ENCODE measurements at regions not wholly inside any gene's neighbourhood (a gene's known extent, or its start where the extent isn't known, plus 50 kb on each side); places are given as distances from the start of the nearest gene placed in this dataset.
"Not testable (repeated sequence)": the region's sequence is repeated elsewhere in the genome, so short reads cannot be mapped to it uniquely, and the experiment has no call there.

DNA sequence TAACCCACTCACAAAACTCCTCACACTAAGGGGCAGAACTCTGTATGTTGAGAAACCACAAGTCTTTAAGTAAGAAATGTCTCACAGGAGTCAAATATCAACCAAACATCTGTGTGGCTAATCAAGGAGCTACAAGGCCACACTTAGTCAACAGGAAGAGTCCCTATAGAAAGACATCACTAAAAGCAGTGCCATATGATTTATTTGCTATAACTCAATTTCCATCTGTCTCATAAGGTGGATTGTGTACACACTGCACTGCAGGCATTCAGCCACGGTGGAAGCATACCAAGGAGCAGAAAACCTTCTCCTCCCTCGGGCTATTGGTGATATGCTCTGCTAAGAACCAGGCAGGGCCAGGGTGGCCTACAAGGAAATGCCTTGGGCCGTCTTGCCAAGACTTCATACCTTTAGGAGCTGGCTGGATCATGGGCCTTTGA lies 197.6 kb upstream of the CFAP20DC start:
- DNase-seq = no peak

DNA sequence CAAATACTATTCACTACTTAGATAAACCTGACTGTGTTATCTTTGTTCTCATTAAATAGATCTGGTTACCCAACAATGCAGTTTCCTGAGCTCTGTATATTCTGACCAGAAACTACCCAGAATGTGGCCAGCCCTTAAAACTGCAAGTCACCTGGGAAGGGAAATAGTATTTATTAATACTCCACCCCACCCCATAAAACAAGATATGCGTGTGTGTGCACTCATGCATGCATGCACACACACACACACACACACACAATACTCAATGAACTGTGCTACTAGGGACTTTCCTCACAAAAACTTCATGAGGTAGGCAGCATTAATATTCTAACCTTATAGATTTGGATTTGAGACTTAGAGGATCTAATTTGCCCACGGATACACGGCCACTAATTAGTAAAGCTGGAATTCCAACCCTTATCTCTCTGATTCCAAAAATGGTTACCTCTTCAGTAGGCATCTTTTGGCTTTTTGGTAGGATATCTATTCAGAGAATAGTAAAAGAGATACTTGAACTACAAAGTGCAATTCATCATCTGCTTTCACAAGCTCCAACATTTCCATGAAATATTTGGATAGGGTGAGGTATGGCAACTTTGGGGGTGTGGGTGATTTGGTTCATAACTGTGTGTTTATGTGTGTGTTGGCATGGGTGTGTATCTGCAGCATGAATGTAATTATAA lies 197.0 kb upstream of the CFAP20DC start:
- DNase-seq = no peak

DNA sequence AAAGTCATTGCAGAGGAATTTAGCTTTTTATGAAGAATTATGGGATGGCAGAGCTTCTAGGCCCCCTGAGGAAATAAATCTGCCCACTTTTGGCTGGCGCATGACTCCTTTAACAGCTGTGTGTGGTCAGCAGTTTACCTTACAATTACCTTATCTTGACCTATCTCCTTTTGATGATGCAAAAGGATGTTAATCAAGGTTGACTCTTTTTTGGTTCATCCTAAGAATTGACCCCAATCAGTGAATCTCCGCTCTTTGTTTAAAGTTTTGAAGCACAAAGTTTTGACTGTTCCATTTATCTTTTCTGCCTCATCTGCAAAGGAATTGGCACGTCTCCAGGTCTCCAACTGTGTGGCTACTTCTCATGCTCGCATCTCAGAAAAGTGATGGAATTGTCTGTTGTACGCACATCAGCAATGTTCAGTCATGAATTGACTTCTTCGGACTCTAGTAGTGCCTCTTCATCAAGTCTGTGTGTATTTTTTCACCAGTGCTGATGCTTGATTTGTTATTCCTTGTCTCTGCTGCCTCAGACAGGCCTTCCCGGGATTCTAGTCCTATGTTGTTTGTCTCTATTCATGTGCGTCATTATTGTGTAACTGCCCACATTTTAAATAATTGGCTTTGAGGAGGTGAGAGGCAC lies 196.2 kb upstream of the CFAP20DC start:
- no peak for DNase-seq

DNA sequence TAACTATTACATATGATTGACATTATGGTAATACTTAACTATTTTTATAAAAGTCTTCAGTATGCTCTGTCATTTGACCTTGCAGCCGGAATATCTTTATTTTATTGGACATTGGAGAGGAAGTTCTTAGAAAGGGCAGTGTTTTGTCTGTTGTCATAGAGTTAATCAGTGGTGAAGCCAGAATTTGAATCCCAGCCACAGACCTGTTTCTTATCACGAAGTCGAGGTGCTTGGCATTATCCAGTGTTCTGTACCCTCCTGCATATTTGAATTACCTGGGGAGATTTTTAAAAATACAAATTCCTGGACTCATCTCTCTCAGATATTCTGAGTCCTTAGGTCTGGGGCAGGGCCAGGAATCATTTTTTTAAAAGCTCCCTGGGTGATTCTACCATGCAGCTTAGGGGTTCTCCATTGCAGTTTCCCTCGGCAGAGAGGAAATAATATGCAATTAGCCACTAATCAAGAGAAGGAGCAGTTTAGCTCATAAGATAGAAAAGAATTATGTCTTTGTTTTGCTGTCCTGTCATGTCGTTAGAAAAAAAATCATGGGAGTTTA lies 195.6 kb upstream of the CFAP20DC start:
- no peak for DNase-seq

DNA sequence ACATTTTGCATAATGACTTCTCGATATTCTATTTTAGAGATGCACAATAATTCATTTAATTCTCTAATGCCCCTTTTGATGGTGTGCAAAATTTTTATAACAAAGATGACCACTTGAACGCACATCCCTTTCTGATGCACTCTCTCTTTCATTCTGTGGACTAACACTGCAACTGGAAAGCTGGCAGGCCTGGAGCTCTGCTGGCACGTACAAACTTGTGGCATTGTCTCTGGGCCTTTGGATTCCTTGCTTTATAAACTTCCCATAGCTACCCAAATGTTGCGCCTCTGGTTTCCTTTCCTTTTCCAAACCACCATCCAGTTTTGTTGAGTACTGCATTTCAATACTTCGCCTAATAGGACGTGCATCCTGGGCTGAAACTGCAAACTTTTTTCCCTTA lies 194.5 kb upstream of the CFAP20DC start:
- no peak for DNase-seq

DNA sequence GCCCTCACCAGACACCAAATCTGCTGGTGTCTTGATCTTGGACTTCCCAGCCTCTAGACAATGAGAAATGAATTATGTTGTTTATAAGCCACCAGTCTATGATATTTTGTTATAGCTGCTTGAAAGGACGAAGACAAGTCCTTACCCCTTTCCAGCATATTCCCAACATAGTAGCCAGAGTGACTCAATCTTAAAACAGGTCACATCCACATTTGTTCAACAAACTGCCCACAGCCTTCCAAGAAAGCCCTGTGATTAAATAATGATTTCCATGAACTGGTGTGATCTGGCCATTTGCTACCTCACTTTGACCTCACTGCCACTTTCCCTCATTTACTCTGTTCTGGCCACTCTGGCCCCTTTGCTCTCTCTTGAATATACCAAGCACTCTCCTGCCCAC lies 193.7 kb upstream of the CFAP20DC start:
- DNase-seq = no peak

GRCh38 chr3:59240666-59241255 lies 190.9 kb upstream of the CFAP20DC start:
- DNase-seq = no peak

- no peak for DNase-seq
Measured at GRCh38 chr3:59237121-59237520, 187.3 kb upstream of the CFAP20DC start.

GRCh38 chr3:59235634-59236012 lies 185.8 kb upstream of the CFAP20DC start:
- DNase-seq = no peak

DNA sequence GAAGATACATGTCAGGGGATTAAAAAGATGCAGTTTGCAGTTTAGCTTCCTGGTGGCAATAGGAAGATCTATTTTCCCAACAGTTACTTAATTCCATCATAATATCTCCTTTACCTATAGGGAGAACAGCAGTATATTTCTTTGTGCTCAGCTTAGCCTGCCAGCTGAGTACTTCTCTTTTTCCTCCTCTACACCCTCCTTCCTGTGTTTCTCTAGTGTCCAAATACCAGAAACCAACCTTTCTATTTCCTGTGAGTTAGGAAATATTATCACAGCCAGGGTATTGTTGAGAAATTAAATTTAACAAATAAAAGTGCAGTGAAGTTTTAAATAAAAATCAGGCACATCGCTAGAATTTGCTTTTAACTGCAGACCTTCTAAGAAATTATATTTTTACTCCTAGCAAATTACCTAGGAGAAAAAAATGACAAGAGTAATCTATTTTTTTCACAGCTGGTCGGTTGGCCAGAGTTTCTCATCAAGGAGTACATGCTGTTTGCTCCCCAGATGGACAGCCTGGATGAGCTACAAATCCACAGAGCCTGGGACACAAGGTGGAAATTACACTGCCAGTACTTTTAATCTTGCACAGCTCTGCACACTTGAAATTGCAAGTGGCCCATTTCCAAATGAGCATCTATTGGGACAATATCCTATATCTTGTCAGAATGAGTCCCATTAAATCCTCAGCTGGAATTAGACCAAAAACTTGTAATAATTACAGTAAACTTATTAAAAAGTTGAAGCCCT lies 185.2 kb upstream of the CFAP20DC start:
- DNase-seq = no peak

- DNase-seq = not testable (repeated sequence)
Measured at GRCh38 chr3:59230379-59230778, 180.6 kb upstream of the CFAP20DC start.

GRCh38 chr3:59213860-59214259 lies 164.0 kb upstream of the CFAP20DC start:
- no peak for DNase-seq

DNA sequence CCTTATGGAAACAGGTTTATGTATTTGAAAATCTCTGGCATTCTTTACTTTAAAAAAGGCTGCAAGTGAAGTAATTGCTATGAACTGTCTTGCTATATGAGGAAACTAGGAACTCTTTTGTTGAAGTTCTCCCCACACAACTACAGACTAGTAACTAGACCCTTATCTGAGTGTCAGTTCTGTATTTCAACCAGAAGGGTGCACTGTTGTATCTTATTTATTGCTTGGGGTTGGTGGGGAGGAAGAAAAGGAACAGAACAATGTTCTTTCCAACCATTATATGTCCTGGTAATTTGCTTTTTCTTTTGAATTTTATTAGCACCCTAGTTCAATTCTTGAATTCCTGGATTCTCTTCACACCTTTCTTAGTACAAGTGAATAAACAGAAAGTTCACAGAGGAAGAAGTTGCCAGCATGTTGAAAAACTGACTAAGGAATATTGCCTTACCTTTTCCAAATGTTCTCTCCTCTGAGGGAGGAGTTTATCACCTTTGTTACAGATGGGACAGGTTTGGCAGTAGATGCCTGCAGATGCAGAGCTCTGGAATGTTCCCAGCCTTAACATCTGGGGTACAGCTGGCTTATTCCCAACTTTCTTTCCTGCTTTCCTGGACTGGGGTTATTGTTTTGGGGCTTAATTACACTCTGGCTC lies 162.4 kb upstream of the CFAP20DC start:
- DNase-seq = peak in 1 of 2 donors; percentile 77

- no peak for DNase-seq
Measured at GRCh38 chr3:59210260-59210659, 160.4 kb upstream of the CFAP20DC start.

DNA sequence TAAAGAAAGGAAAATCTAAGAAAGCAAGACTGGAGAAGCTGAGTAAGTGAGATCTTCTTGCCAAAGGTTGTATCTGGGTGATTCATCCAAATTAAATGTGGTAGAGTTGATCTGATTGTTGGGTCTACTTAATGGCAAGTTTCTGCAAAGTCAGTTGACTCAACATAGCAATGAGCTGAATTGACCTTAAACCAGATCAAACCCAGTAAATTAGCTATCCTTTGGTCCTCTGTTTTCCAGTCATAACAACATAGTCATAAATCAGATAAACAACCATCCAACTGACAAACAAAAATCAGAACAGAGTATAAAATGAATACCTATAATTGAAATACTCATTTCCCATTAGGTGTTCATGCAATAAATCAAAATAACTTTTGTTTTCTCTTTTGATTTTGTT lies 142.6 kb upstream of the CFAP20DC start:
- DNase-seq = no peak

GRCh38 chr3:59191651-59192050 lies 141.8 kb upstream of the CFAP20DC start:
- no peak for DNase-seq

DNA sequence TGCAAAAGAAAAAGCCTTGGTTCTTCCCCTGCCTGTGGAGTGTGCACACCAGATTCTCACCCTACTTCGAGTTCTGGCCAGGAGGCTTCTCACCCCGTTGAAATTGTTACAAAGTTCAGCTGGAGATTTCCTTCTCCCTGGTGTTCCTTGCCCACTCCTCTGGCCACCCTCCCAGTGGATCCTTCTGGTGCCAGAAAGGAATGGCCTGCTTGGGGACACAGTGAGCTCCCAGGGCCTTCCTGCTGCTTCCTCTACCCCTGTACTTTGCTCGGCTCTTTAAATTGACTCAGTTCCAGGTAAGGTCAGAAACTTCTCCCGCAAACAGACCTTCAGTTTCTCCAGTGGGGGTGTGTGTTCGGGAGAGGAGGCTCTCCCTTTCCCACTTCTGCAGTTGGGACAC lies 140.1 kb upstream of the CFAP20DC start:
- DNase-seq = no peak

DNA sequence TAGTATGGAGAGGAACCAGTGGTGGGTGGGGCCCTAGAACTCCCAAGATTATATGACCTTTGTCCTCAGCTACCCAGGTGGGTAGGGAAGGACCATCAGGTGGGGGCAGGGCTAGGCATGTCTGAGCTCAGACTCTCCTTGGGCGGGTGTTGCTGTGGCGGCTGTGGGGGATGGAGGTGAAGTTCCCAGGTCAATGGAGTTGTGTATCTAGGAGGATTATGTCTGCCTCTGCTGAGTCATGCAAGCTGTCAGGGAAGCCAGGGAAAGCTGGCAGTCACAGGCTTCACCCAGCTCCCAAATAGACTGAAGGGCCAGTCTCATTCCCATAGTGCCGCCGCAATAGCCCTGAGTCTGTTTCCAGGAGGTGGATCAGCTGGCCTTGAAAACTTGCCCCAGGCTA lies 139.7 kb upstream of the CFAP20DC start:
- DNase-seq = no peak

DNA sequence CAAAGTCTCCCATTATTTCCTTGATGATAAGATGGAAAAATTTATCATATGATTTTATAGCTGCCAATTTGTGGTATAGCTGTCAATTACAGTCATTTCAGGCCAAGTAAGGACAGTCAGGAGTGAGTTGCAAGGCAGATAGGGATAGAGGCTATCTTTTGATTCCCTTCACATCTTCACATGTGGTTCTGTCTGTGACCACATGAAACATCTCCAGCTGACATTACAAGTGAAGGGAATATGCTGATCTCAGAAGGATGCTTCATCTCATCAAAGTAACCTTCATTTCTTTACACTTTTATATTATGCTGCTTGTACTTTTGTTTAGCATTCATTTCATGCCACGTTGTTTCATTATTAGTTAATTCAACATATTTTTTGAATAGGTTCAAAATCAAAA lies 136.9 kb upstream of the CFAP20DC start:
- DNase-seq = no peak

GRCh38 chr3:59185591-59186369 lies 136.0 kb upstream of the CFAP20DC start:
- no peak for DNase-seq

DNA sequence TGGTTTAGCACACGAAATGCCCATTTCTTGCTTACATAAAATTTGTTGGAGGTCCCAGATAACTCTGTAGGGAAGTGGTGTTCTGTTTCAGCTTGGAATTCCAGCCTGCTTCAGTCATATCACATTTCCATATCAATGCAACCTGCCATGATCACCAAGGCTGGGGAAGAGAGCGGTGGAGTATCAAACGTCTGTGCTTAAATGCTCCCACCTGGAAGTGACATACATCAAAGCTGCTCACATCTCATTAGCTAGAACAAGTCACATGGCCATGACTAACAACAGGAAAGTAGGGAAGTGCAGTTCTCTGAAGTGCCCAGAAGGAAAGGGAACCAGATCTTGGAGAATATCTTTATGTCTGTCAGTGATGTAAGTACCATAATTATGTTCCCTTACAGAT lies 130.2 kb upstream of the CFAP20DC start:
- DNase-seq = no peak

GRCh38 chr3:59178698-59179097 lies 128.9 kb upstream of the CFAP20DC start:
- no peak for DNase-seq
